IMR-90 (cell line): ENCODE measurements at regions not wholly inside any gene's neighbourhood (a gene's known extent, or its start where the extent isn't known, plus 50 kb on each side); places are given as distances from the start of the nearest gene placed in this dataset.

ENCODE experiments used
- CEBPB ChIP-seq: IDR thresholded peaks from 2 replicates; pipeline ENCODE4 v1.6.1; 2012; ENCODE audit warnings: low read depth, low read length, improper control_type of control experiment
- MXI1 ChIP-seq: IDR thresholded peaks from 2 replicates; pipeline ENCODE4 v1.6.1; 2012; ENCODE audit warnings: low read depth, mild to moderate bottlenecking, low read length, moderate library complexity, borderline replicate concordance
- POLR2A ChIP-seq: IDR thresholded peaks from 2 replicates; pipeline ENCODE4 v1.6.1; 2012; ENCODE audit warnings: mild to moderate bottlenecking, low read depth, low read length
- RAD21 ChIP-seq: IDR thresholded peaks from 2 replicates; pipeline ENCODE4 v1.6.1; 2012; ENCODE audit warnings: low read length, improper control_type of control experiment
- RCOR1 ChIP-seq: IDR thresholded peaks from 2 replicates; pipeline ENCODE4 v1.6.1; 2012; ENCODE audit warnings: mild to moderate bottlenecking, low read length, improper control_type of control experiment; ENCODE audit not compliant: insufficient replicate concordance
- RFX5 ChIP-seq: IDR thresholded peaks from 2 replicates; pipeline ENCODE4 v1.8.0; 2012; ENCODE audit warnings: low read depth, mild to moderate bottlenecking, low read length, moderate library complexity
- SMC3 ChIP-seq: fragments of 150-350 bp; IDR thresholded peaks from 2 replicates; pipeline ENCODE4 v1.6.1; 2016; ENCODE audit warnings: low read depth, mild to moderate bottlenecking, antibody characterized with exemption, low read length, moderate library complexity
- TF ChIP-seq, protein P1 (sequence below): conservative IDR thresholded peaks from 2 replicates; pipeline ENCODE4 v1.5.1; 2012; ENCODE audit warnings: mild to moderate bottlenecking, low read depth, low read length, improper control_type of control experiment

DNA sequence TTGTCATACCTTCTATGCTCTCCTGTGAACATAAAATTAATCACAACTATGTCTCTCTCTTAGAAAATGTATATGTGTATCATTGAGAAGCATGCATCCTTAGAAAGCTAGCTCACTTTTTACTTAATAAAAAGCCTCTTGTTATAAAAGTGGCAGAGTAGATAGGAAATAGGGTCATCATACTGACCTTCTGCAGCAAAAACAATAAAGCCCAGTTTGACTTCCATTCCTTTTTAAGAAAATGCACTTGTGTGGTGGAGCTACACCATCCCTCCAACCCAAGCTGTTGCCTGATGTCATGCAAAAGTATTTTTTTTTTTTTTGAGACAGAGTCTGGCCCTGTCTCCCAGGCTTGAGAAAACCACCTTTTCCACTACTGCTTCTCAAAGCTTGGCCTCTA, 393.3 kb downstream of the LIG4 start:
- TF ChIP-seq, protein P1, sequence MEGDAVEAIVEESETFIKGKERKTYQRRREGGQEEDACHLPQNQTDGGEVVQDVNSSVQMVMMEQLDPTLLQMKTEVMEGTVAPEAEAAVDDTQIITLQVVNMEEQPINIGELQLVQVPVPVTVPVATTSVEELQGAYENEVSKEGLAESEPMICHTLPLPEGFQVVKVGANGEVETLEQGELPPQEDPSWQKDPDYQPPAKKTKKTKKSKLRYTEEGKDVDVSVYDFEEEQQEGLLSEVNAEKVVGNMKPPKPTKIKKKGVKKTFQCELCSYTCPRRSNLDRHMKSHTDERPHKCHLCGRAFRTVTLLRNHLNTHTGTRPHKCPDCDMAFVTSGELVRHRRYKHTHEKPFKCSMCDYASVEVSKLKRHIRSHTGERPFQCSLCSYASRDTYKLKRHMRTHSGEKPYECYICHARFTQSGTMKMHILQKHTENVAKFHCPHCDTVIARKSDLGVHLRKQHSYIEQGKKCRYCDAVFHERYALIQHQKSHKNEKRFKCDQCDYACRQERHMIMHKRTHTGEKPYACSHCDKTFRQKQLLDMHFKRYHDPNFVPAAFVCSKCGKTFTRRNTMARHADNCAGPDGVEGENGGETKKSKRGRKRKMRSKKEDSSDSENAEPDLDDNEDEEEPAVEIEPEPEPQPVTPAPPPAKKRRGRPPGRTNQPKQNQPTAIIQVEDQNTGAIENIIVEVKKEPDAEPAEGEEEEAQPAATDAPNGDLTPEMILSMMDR, result no peak
- TF ChIP-seq MXI1 (no peak), RAD21 (no peak), CEBPB (no peak), POLR2A (no peak), RFX5 (no peak), SMC3 (no peak), RCOR1 (no peak)
